IPS DF 4.7 (cell line): ENCODE measurements at regions not wholly inside any gene's neighbourhood (a gene's known extent, or its start where the extent isn't known, plus 50 kb on each side); places are given as distances from the start of the nearest gene placed in this dataset.
"Not testable (repeated sequence)": the region's sequence is repeated elsewhere in the genome, so short reads cannot be mapped to it uniquely, and the experiment has no call there.

Experiments used
- DNase-seq: peaks from one replicate; pipeline ENCODE4 v3.0.0-alpha.2; 2013; ENCODE audit warnings: low spot score; ENCODE audit errors: extremely low read depth

- DNase-seq: not testable (repeated sequence)
Observed at GRCh38 chr5:53268241-53268640, 158.7 kb upstream of the MOCS2 start.

- DNase-seq: no peak
Observed at GRCh38 chr5:53275666-53276065, 166.1 kb upstream of the MOCS2 start.

- DNase-seq: no peak
Observed at GRCh38 chr5:53276825-53277224, 167.3 kb upstream of the MOCS2 start.

- no peak for DNase-seq
Observed at GRCh38 chr5:53277491-53277890, 167.9 kb upstream of the MOCS2 start.

- DNase-seq: no peak
Observed at GRCh38 chr5:53287573-53287972, 178.0 kb upstream of the MOCS2 start.

- no peak for DNase-seq
Observed at GRCh38 chr5:53288511-53288910, 179.0 kb upstream of the MOCS2 start.

- no peak for DNase-seq
Observed at GRCh38 chr5:53291047-53291446, 181.5 kb upstream of the MOCS2 start.

GRCh38 chr5:53291528-53291927 lies 182.0 kb upstream of the MOCS2 start:
- no peak for DNase-seq

- no peak for DNase-seq
Observed at GRCh38 chr5:53298841-53299240, 181.6 kb upstream of the FST start.

GRCh38 chr5:53302529-53302928 lies 177.9 kb upstream of the FST start:
- no peak for DNase-seq

- DNase-seq: no peak
Observed at GRCh38 chr5:53303105-53303504, 177.3 kb upstream of the FST start.

- DNase-seq: not testable (repeated sequence)
Observed at GRCh38 chr5:53305316-53305715, 175.1 kb upstream of the FST start.

GRCh38 chr5:53309653-53310052 lies 170.8 kb upstream of the FST start:
- DNase-seq: no peak

GRCh38 chr5:53311681-53312080 lies 168.7 kb upstream of the FST start:
- no peak for DNase-seq

GRCh38 chr5:53313145-53313544 lies 167.3 kb upstream of the FST start:
- no peak for DNase-seq

GRCh38 chr5:53318303-53318702 lies 162.1 kb upstream of the FST start:
- no peak for DNase-seq

- no peak for DNase-seq
Observed at GRCh38 chr5:53319315-53319714, 161.1 kb upstream of the FST start.

- no peak for DNase-seq
Observed at GRCh38 chr5:53321073-53321472, 159.4 kb upstream of the FST start.

- no peak for DNase-seq
Observed at GRCh38 chr5:53321721-53322120, 158.7 kb upstream of the FST start.

- DNase-seq: no peak
Observed at GRCh38 chr5:53322257-53322656, 158.2 kb upstream of the FST start.

- no peak for DNase-seq
Observed at GRCh38 chr5:53323511-53323910, 156.9 kb upstream of the FST start.

- no peak for DNase-seq
Observed at GRCh38 chr5:53323943-53324642, 156.3 kb upstream of the FST start.

- DNase-seq: no peak
Observed at GRCh38 chr5:53326424-53327153, 153.8 kb upstream of the FST start.
